Upper lobe of left lung (tissue), 4 donors: ENCODE measurements at regions not wholly inside any gene's neighbourhood (a gene's known extent, or its start where the extent isn't known, plus 50 kb on each side); places are given as distances from the start of the nearest gene placed in this dataset.

Source experiments
- POLR2A ChIP-seq, 4 donors: fragments of 450-650 bp; IDR thresholded peaks; one replicate each; pipeline ENCODE4 v1.5.1; 2016 to 2017; ENCODE audit warnings: antibody characterized with exemption in 4 of 4, mild to moderate bottlenecking in 2 of 4
- TF ChIP-seq, protein P1 (sequence below), 6 experiments: fragments of 450-650 bp in 4 of 6; fragments of 200-600 bp in 2 of 6; sonication (generic) in 2 of 6; IDR thresholded peaks; one replicate each; pipeline ENCODE4 v1.5.1; 2016 to 2019; ENCODE audit warnings: antibody characterized with exemption in 6 of 6

DNA sequence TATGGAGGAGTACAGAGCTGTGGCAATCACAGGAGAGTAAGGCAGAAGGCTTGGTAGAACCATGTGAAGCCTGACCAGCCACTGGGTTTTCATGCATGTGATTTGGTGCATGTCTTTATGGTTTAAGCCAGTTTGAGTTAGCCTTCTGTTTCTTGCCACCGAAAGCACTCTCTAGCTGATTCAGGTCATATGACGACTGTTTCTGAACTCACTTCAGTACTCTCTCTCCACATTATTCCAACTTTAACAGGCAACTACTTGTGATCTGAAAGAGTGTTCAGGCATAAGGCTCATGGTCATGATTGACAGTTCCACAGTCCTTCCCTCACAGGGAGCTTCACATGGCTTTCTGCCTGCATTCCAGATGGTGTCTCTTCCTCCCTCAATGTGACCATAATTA, 63.3 kb upstream of the TAB2 start:
- no peak for TF ChIP-seq POLR2A (IDR thresholded peaks at IDR 0.05)
- TF ChIP-seq, protein P1, sequence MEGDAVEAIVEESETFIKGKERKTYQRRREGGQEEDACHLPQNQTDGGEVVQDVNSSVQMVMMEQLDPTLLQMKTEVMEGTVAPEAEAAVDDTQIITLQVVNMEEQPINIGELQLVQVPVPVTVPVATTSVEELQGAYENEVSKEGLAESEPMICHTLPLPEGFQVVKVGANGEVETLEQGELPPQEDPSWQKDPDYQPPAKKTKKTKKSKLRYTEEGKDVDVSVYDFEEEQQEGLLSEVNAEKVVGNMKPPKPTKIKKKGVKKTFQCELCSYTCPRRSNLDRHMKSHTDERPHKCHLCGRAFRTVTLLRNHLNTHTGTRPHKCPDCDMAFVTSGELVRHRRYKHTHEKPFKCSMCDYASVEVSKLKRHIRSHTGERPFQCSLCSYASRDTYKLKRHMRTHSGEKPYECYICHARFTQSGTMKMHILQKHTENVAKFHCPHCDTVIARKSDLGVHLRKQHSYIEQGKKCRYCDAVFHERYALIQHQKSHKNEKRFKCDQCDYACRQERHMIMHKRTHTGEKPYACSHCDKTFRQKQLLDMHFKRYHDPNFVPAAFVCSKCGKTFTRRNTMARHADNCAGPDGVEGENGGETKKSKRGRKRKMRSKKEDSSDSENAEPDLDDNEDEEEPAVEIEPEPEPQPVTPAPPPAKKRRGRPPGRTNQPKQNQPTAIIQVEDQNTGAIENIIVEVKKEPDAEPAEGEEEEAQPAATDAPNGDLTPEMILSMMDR (IDR thresholded peaks at IDR 0.05) = no peak
